ENCODE measurements at regions not wholly inside any gene's neighbourhood (a gene's known extent, or its start where the extent isn't known, plus 50 kb on each side); places are given as distances from the start of the nearest gene placed in this dataset.

DNA sequence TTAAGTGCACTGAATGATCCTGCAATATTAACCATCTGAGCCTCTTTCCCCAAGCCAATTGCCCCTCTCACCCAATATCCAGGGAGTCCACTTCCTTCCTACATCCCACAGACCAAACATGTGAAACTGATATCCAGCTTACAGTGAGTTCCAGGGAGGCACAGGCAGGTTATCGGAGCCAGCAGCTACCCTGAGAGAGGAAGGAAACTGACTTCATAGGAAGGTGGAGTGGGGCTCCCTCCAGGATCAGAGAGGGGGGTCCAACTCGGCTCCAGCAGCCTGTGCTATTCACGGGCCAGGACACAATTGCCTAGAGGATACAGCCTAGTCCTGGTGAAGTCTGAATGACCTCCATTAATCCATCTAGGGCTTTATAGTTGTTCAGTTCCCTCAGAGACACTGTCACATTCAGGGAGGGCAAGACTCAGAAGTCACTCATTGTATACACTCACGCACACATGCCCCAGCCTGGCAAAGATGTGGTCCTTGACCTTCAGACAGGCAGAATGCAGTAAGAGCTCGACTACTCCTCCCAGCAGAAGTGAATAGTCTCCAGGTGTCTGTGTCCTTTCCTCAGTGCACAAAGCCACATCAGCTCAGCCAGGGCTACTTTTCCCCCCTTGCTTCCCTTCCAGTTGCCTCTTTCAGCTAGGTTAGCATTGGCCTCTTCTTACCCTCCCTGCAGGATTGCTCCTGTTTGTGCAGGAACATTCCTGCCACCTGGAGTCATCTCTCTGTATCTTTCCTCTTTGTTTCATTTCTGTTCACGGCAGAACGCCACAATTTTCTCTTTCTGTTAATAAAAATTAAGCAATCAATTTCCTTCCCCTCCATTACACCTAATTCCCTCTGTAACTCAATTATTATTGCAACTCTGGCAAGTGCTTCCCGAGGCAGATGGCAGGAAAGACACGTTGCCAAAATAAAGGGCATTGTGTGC lies 501.7 kb downstream of the ARHGEF28 start:
- no peak for DNase-seq (ENCODE audit: low read depth in 2 of 2)

- DNase-seq (ENCODE audit: low read depth in 2 of 2): no peak
Measured at GRCh38 chr5:74126294-74126693, 500.3 kb downstream of the ARHGEF28 start.

DNA sequence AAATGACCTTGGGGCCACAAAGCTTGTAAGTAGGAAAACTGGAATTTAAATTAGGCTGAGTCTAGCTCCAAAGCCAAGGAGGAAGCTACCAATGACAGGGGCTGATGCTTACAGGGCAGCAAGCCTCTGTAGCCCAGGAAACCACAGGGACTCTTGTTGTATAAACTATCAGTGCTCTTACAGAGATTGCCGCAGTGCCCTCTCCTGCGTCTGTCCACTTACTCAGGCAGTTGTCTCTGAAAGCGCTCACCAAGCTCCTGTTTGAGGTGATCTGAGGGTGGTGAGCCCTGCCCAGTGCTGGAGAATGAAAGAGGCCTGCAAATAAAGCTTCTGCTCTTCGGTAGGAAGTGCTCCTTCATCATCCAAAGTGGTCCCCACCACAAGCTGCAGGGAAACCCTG lies 498.8 kb downstream of the ARHGEF28 start:
- DNase-seq (ENCODE audit: low read depth in 2 of 2): no peak

- DNase-seq (ENCODE audit: low read depth in 2 of 2): no peak
Measured at GRCh38 chr5:74123929-74124328, 497.9 kb downstream of the ARHGEF28 start.

DNA sequence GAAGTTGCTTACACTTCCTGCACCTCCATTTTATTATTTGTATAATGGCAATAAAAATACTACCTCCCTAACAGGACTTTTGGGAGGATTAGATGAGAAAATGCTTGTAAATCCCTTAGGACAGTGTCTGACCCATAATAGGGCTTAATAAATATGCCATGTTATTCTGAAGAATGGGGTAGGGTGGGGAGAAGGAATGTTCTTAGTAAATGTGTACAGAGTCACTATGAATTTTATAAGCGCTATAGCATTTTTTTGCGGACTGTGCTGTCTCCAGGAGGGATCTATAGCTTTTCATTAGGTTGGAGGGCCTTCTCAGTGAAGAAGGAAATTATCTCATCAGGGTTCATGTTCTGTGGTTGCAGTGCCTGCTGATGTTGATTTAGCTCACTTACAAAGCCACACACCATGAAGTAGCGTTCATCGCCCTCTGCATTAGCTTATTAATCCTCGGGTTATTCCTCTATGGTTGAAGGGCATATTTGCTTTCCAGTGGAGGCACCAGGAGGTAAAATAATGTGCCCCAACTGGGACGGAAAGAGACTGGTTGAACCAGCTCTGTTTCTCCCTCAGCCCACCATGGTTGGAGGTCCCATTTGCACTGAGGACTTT lies 497.1 kb downstream of the ARHGEF28 start:
- no peak for DNase-seq (ENCODE audit: low read depth in 2 of 2)

DNA sequence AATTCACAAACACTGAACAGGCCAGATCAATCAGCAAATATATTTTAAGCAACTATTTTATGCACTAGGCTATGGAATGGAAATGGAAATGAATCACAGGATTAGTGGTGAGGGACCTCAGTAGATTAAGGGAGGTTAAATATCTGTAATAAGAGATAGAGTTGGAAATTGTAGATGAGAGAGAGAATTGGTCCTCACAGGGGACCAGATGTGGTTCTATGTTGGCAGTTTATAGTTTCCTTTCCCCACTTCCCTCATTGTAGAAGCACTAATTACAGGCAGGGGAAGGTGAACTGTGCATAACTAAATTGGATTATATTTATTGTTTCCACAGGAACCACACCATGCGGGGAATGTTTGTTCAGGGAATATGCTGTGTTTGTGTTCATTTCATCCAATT lies 496.2 kb downstream of the ARHGEF28 start:
- DNase-seq (ENCODE audit: low read depth in 2 of 2): no peak

- DNase-seq (ENCODE audit: low read depth in 2 of 2): no peak
Measured at GRCh38 chr5:74120585-74120984, 494.6 kb downstream of the ARHGEF28 start.

DNA sequence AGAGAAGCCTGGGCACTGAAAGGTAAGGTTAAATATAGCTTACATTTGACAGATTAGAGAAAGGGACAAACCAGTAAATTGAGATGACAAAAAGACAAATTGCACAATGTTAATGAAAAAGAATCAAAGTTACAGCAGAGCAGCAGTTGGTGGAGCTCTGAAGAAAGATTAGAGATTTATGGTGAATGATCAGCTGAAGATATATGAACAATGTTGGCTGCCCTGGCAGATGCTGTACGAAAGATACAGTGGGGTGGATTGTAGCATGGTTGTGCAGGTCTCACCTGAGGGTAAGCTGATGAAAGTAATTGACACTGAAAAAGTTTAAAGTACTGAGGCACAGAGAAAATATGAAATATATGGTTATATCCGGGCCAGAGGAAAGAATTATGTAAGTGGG lies 492.1 kb downstream of the ARHGEF28 start:
- DNase-seq (ENCODE audit: low read depth in 2 of 2): no peak

DNA sequence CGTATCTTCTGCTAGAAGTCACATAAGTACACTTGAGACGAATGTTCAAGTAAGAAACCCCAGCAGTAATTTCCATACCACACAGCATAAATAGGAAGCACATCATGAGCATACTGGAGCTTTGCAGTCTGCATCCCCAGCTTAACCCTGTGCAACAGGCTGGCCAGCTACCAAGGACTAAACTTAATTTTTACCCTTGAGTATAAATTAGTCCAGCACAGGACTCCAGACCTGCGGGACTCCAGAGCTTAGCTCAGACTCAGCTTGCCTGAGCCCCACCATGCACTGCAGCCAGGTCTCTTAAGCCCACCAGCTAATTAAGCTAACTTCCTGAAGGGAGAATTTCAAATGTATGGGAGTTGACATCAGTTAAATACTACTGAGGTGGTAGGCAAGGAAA lies 491.0 kb downstream of the ARHGEF28 start:
- DNase-seq (ENCODE audit: low read depth in 2 of 2): no peak

DNA sequence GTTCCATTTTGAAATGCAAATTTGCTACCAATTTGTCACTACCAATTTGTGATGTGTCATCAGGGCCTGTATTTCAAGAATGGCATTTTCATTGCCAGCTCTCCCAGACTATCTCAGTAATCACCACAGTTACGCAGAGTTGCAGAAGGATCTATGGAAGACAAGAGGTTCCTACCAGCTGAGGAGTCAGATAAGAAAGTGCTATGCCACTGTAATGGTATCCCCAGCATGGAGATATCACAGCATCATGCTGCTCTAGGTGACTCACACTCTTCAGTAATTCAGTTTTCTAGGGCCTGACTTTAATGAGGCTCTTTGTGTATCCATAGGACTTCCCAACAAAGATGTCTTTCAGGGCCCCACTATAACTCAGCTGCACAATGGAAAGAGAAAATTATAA lies 490.3 kb downstream of the ARHGEF28 start:
- DNase-seq (ENCODE audit: low read depth in 2 of 2): no peak

DNA sequence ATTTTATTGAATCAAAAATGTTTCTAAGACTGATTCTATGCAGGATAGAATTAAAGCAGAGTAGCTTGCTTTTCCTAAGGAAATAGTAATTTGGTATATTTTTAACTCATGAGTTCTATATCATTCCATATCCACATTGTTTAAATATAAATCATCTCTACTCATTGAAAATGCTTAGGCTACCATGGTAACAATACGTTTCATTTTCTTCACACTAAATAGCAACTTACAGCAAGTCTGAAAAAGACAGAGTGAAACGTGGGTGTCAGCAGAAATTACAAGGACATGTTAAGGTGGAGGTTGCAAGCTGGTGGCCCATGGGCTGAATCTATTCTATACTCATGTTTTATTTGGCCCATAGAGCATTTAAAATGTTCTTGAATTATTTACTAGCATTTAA lies 487.9 kb downstream of the ARHGEF28 start:
- no peak for DNase-seq (ENCODE audit: low read depth in 2 of 2)

- no peak for DNase-seq (ENCODE audit: low read depth in 2 of 2)
Measured at GRCh38 chr5:74113196-74113540, 487.2 kb downstream of the ARHGEF28 start.

DNA sequence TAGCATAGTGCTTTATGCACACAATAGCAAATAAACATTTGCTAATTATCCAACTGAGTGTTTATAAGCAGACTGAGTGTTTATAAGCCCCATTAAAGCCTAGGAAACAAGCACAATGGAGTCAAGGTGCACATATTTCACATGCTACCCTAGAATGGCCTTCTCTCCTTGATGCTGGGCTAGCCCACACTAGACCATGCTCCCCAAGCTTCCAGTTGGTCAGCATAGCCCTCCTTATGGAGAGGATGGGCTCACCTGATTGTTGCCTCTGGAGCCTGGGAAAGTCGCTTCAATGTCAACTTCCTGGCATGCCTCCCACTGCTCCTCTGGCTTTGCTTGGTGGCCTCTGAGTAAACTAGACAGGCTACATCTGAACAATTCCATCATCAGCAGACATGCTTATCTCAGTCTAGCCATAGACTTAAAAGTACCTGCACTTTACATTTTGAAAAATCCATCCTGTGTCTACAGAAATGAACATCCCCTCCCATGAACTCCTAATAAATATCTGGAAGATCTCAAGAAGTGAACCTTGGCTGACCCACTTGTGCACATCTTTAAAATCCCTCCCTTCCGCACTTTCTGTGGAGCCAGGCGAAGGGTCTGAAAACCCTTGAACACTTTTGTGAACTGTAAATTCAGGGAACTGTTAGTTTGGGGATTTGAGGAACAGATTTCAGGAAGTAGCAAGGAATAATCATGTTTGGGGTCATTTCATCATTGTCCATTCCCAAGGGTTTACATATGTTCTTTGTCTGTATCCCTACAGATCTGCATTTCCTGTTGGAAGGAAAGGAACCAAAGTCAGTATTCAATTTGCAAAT lies 486.6 kb downstream of the ARHGEF28 start:
- no peak for DNase-seq (ENCODE audit: low read depth in 2 of 2)

GRCh38 chr5:74111764-74112163 lies 485.8 kb downstream of the ARHGEF28 start:
- DNase-seq (ENCODE audit: low read depth in 2 of 2): no peak

GRCh38 chr5:74109344-74109743 lies 483.3 kb downstream of the ARHGEF28 start:
- no peak for DNase-seq (ENCODE audit: low read depth in 2 of 2)

GRCh38 chr5:74107899-74108298 lies 481.9 kb downstream of the ARHGEF28 start:
- no peak for DNase-seq (ENCODE audit: low read depth in 2 of 2)

- no peak for DNase-seq (ENCODE audit: low read depth in 2 of 2)
Measured at GRCh38 chr5:74105126-74105780, 479.3 kb downstream of the ARHGEF28 start.

GRCh38 chr5:74103131-74104023 lies 477.4 kb downstream of the ARHGEF28 start:
- no peak for DNase-seq (ENCODE audit: low read depth in 2 of 2)

DNA sequence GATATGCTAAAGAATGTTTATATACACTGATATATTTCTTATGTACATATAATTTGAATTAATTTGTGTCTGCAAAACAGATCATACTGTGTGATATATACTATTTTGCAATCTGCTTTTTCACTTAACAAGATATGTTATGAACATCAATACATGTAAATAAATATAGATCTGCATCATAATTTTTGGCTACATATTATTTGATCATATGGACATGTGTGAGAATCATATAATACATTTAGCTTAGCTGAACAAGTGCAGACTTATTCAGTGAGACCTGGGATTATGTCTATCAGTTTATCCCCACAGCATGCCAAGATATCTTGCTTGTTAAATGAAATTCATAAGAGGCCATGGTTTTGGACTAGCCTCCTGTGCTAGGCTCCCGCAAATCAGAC lies 474.3 kb downstream of the ARHGEF28 start:
- DNase-seq (ENCODE audit: low read depth in 2 of 2): no peak

DNA sequence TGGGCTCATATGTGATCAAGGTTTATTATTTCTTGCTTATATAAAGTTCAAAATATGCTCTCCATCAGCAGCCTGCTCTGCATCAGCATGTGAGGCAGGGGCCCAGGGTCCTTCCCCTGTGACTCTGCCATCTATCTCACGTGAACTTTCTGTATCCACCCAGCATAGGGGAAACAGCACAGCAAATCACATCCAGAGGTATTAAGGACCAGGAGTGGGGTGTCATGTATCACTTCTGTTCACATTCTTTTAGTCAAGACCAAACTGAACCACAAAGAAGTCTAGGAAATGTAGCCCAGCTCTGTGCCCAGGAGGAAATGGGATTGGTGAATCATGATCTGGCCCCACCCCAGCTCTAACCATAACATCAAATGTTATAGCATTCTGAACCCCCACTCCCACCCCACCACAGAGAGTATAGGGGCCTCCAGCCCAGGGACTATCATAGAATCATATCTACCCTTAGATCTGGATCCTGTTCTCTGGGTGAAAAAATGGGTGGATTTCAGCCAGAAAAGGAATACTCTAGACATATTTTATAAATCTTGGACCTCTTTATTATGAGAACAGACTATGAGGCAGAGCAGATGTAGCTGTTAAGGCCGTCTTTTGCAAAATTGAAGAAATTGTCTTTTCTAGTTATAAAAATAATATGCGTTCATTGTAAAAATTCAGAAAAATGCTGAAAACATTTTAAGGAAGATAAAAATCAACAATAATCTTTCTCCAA lies 473.7 kb downstream of the ARHGEF28 start:
- DNase-seq (ENCODE audit: low read depth in 2 of 2): no peak

Data from stimulated activated CD8-positive, alpha-beta memory T cell treated with anti-CD3 and anti-CD28 coated beads, Interleukin-7, amount 100 ng/mL, for 4 hours (primary cell).